ENCODE measurements at regions not wholly inside any gene's neighbourhood (a gene's known extent, or its start where the extent isn't known, plus 50 kb on each side); places are given as distances from the start of the nearest gene placed in this dataset.

- Histone ChIP-seq H3K27me3 (ENCODE audit: low read length) (no peaks in the 10 kb centered on the region), H3K4me1 (ENCODE audit: insufficient read depth, low read length) (no peaks in the 10 kb centered on the region), H3K36me3 (ENCODE audit: low read depth, low read length) (no peaks in the 10 kb centered on the region), H3K4me3 (ENCODE audit: low read length) (no peak overlapping the region), H2AFZ (ENCODE audit: low read length) (no peak overlapping the region), H3K4me2 (ENCODE audit: low read length) (no peak overlapping the region), H3K9me2 (replicated peaks; ENCODE audit: low read length) (no peaks in the 10 kb centered on the region), H3K9ac (ENCODE audit: low read length) (no peak overlapping the region), H3F3A (ENCODE audit: low read length, unreplicated experiment) (no peaks in the 10 kb centered on the region), H3K27ac (ENCODE audit: low read length) (no peak overlapping the region), H3K79me2 (ENCODE audit: low read length) (no peaks in the 10 kb centered on the region), H3K9me3 (ENCODE audit: low read length) (no peaks in the 10 kb centered on the region), H4K20me1 (ENCODE audit: low read length) (no peaks in the 10 kb centered on the region)
- BruUV-seq (replicated peaks) = no TSS peak
- DNase-seq (no peak), ATAC-seq (no peak)
- TF ChIP-seq CTCF (conservative IDR thresholded peaks at IDR 0.05; ENCODE audit: low read depth, low read length) (no peak), EZH2phosphoT487 (IDR thresholded peaks at IDR 0.05; ENCODE audit: borderline replicate concordance, low read length) (no peak), EZH2 (IDR thresholded peaks at IDR 0.05; ENCODE audit: low read length, unreplicated experiment) (no peak)
- CTCF ChIA-PET = no interaction called here
- POLR2A ChIA-PET (ENCODE audit: unreplicated experiment) = no interaction called here
- intact Hi-C loops (cut with micrococcal nuclease) = no loop called here
Observed at GRCh38 chrX:39827951-39828350, 269.8 kb downstream of the BCOR start.

GRCh38 chrX:39828971-39829370 is 268.8 kb downstream of the BCOR start:
- Histone ChIP-seq H2AFZ (ENCODE audit: low read length) (no peak overlapping the region), H3K27ac (ENCODE audit: low read length) (no peak overlapping the region), H4K20me1 (ENCODE audit: low read length) (no peaks in the 10 kb centered on the region), H3K9me3 (ENCODE audit: low read length) (no peaks in the 10 kb centered on the region), H3K9me2 (replicated peaks; ENCODE audit: low read length) (no peaks in the 10 kb centered on the region), H3K4me3 (ENCODE audit: low read length) (no peak overlapping the region), H3K4me2 (ENCODE audit: low read length) (no peak overlapping the region), H3K79me2 (ENCODE audit: low read length) (no peaks in the 10 kb centered on the region), H3K36me3 (ENCODE audit: low read depth, low read length) (no peaks in the 10 kb centered on the region), H3K27me3 (ENCODE audit: low read length) (no peaks in the 10 kb centered on the region), H3K4me1 (ENCODE audit: insufficient read depth, low read length) (no peaks in the 10 kb centered on the region), H3K9ac (ENCODE audit: low read length) (no peak overlapping the region), H3F3A (ENCODE audit: low read length, unreplicated experiment) (no peaks in the 10 kb centered on the region)
- DNase-seq = no peak
- CTCF ChIA-PET = no interaction called here
- TF ChIP-seq EZH2phosphoT487 (IDR thresholded peaks at IDR 0.05; ENCODE audit: borderline replicate concordance, low read length) (no peak), EZH2 (IDR thresholded peaks at IDR 0.05; ENCODE audit: low read length, unreplicated experiment) (no peak), CTCF (conservative IDR thresholded peaks at IDR 0.05; ENCODE audit: low read depth, low read length) (no peak)
- intact Hi-C loops (cut with micrococcal nuclease) = no loop called here
- POLR2A ChIA-PET (ENCODE audit: unreplicated experiment) = interaction anchor here (0.6 kb wide), 1 partner anchor 33 kb away, joined by 3 read pairs; no protein-coding TSS in a partner anchor
- ATAC-seq = no peak
- BruUV-seq (replicated peaks) = no TSS peak

- Histone ChIP-seq H3F3A (ENCODE audit: low read length, unreplicated experiment) (no peaks in the 10 kb centered on the region), H3K79me2 (ENCODE audit: low read length) (no peaks in the 10 kb centered on the region), H3K27ac (ENCODE audit: low read length) (no peak overlapping the region), H2AFZ (ENCODE audit: low read length) (no peak overlapping the region), H3K27me3 (ENCODE audit: low read length) (no peaks in the 10 kb centered on the region), H4K20me1 (ENCODE audit: low read length) (no peaks in the 10 kb centered on the region), H3K4me3 (ENCODE audit: low read length) (no peak overlapping the region), H3K4me2 (ENCODE audit: low read length) (no peak overlapping the region), H3K36me3 (ENCODE audit: low read depth, low read length) (no peaks in the 10 kb centered on the region), H3K9ac (ENCODE audit: low read length) (no peak overlapping the region), H3K9me3 (ENCODE audit: low read length) (no peaks in the 10 kb centered on the region), H3K9me2 (replicated peaks; ENCODE audit: low read length) (no peaks in the 10 kb centered on the region), H3K4me1 (ENCODE audit: insufficient read depth, low read length) (no peaks in the 10 kb centered on the region)
- intact Hi-C loops (cut with micrococcal nuclease) = no loop called here
- TF ChIP-seq CTCF (conservative IDR thresholded peaks at IDR 0.05; ENCODE audit: low read depth, low read length) (no peak), EZH2 (IDR thresholded peaks at IDR 0.05; ENCODE audit: low read length, unreplicated experiment) (no peak), EZH2phosphoT487 (IDR thresholded peaks at IDR 0.05; ENCODE audit: borderline replicate concordance, low read length) (no peak)
- ChIA-PET POLR2A (ENCODE audit: unreplicated experiment) (no interaction called here), CTCF (no interaction called here)
- DNase-seq (no peak), ATAC-seq (no peak)
- BruUV-seq (replicated peaks) = no TSS peak
Observed at GRCh38 chrX:39829965-39830364, 267.8 kb downstream of the BCOR start.
